ENCODE measurements at regions not wholly inside any gene's neighbourhood (a gene's known extent, or its start where the extent isn't known, plus 50 kb on each side); places are given as distances from the start of the nearest gene placed in this dataset.

DNA sequence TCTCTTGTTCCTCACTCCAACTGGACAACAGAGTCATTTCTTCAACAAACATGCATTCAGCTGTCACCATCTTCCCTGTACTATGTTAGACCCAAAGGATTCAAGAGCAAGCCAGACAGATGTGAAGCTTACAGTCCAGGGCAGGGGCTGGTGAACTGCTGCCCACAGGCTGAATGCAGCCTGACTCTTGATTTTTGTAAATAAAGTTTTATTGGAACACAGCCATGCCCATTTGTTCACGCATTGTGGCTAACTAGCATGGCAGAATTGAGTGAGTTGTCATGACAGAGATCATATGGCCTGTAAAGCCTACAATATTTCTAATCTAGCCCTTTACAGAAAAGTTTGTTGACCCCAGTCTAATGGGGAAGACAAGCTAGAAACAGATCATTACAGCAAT, 208.7 kb downstream of the EMX2 start:
- H2BK15ac ChIP-seq (ENCODE audit: low read length) = no peak overlapping the region
- H3K23ac ChIP-seq (ENCODE audit: insufficient read length) = no peak overlapping the region
- CTCF ChIA-PET (ENCODE audit: partially characterized antibody) = interaction anchor here (1.0 to 1.3 kb wide), 3 partner anchors 10 to 20 kb away, joined by 3 to 6 read pairs (median 3); no protein-coding TSS in a partner anchor
- peaks cover 0 to 5% (median 0%) of the 10 kb centered on the region in 4 experiments; a peak in 1 of 7 replicates for H3K4me1 ChIP-seq (replicated peaks in 1 of 4; ENCODE audit: control insufficient read depth in 3 of 4, insufficient read depth in 4 of 4, low read length in 3 of 4)
- no peaks in the 10 kb centered on the region for H3K23me2 ChIP-seq (ENCODE audit: low read depth, low read length)
- no peaks in the 10 kb centered on the region for H4K20me1 ChIP-seq (replicated peaks in 1 of 2; ENCODE audit: control insufficient read depth in 1 of 2, insufficient read depth in 2 of 2, low read length in 2 of 2)
- no peak overlapping the region for H3K4me2 ChIP-seq (ENCODE audit: insufficient read depth in 1 of 2, low read depth in 2 of 2, low read length in 2 of 2)
- no peak overlapping the region for H2BK12ac ChIP-seq (ENCODE audit: low read depth, low read length)
- 100% methylated on average over 1 of the region's 1 CpG; no CpG with 5 or more reads in 1 of the 2 experiments for WGBS, 2 experiments (ENCODE audit: extremely low coverage in 1 of 2, insufficient coverage in 1 of 2, insufficient read length in 1 of 2, insufficient replicate concordance in 2 of 2, low coverage in 1 of 2, low lambda C conversion rate in 2 of 2, missing lambda C conversion rate in 1 of 2)
- H3K36me3 ChIP-seq (ENCODE audit: control insufficient read depth in 2 of 4, insufficient read depth in 4 of 4, low read length in 3 of 4) = no peaks in the 10 kb centered on the region
- H3K79me1 ChIP-seq (ENCODE audit: low read depth, low read length) = no peaks in the 10 kb centered on the region
- no peak overlapping the region for H4K91ac ChIP-seq (replicated peaks; ENCODE audit: insufficient read length, low read length)
- no peak overlapping the region for H3K56ac ChIP-seq (replicated peaks; ENCODE audit: insufficient read length, low read depth, low read length)
- no peak overlapping the region for H4K8ac ChIP-seq (ENCODE audit: extremely low read depth, insufficient read depth, low read length)
- no peak overlapping the region for H3K4me3 ChIP-seq (ENCODE audit: extremely low read depth in 1 of 4, insufficient read depth in 2 of 4, low read depth in 3 of 4, low read length in 4 of 4)
- H4K5ac ChIP-seq (ENCODE audit: insufficient read length, low read depth, low read length) = no peak overlapping the region
- H3K27ac ChIP-seq (ENCODE audit: low read depth, low read length) = no peak overlapping the region
- H2AFZ ChIP-seq (ENCODE audit: low read length) = no peak overlapping the region
- no peak overlapping the region for H2BK20ac ChIP-seq (ENCODE audit: low read length)
- H2BK5ac ChIP-seq (ENCODE audit: low read depth, low read length) = no peak overlapping the region
- DNase-seq (ENCODE audit: low read depth in 1 of 2, low spot score in 2 of 2) (no peak), FAIRE-seq (no peak)
- no peak overlapping the region for H2BK120ac ChIP-seq (replicated peaks; ENCODE audit: low read depth, low read length)
- H3K27me3 ChIP-seq (replicated peaks in 1 of 4; ENCODE audit: control insufficient read depth in 3 of 4, extremely low read depth in 1 of 4, insufficient read depth in 3 of 4, low read length in 3 of 4) = no peaks in the 10 kb centered on the region
- H3K18ac ChIP-seq (ENCODE audit: extremely low read depth, low read length) = no peak overlapping the region
- H3K9me3 ChIP-seq (ENCODE audit: insufficient read depth in 2 of 2, low read depth in 1 of 2, low read length in 1 of 2) = no peaks in the 10 kb centered on the region
- no peak overlapping the region for H2AK5ac ChIP-seq (ENCODE audit: low read depth, low read length)
- POLR2A ChIA-PET (ENCODE audit: partially characterized antibody) = no interaction called here
- no peak overlapping the region for H3K14ac ChIP-seq (ENCODE audit: insufficient read length)
- no peak overlapping the region for H3K9ac ChIP-seq (replicated peaks in 1 of 4; ENCODE audit: extremely low read depth in 1 of 4, low read depth in 3 of 4, low read length in 3 of 4)
- H3K79me2 ChIP-seq (ENCODE audit: control insufficient read depth in 1 of 2, insufficient read depth in 2 of 2, low read length in 2 of 2) = no peaks in the 10 kb centered on the region
- H3K4ac ChIP-seq (replicated peaks; ENCODE audit: insufficient read length, low read depth, low read length) = no peak overlapping the region
- TF ChIP-seq SIX5 (IDR thresholded peaks at IDR 0.05; ENCODE audit: low read depth, low read length) (no peak), TEAD4 (IDR thresholded peaks at IDR 0.05; ENCODE audit: low read depth, low read length) (no peak), ZNF274 (IDR thresholded peaks at IDR 0.05; ENCODE audit: borderline replicate concordance, extremely low read depth, low read length) (no peak), GTF2F1 (IDR thresholded peaks at IDR 0.05; ENCODE audit: borderline replicate concordance, low read depth, low read length) (no peak), BRCA1 (IDR thresholded peaks at IDR 0.05; ENCODE audit: low read depth, low read length) (no peak), TBP (IDR thresholded peaks at IDR 0.05; ENCODE audit: low read depth, low read length) (no peak)
- TF ChIP-seq, protein P1, sequence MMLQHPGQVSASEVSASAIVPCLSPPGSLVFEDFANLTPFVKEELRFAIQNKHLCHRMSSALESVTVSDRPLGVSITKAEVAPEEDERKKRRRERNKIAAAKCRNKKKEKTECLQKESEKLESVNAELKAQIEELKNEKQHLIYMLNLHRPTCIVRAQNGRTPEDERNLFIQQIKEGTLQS (IDR thresholded peaks at IDR 0.05; ENCODE audit: insufficient read depth, low read depth, low read length) = no peak

All from H1 (cell line).